SK-N-SH (cell line): ENCODE measurements at regions not wholly inside any gene's neighbourhood (a gene's known extent, or its start where the extent isn't known, plus 50 kb on each side); places are given as distances from the start of the nearest gene placed in this dataset.
"Not testable (repeated sequence)": the region's sequence is repeated elsewhere in the genome, so short reads cannot be mapped to it uniquely, and the experiment has no call there.

Experiments used
- CTCF ChIA-PET: fragments of 300-600, 350-600 bp; formaldehyde crosslinking; extraction: SDS; loops from one replicate; lab custom pipeline; 2021; lab: Yijun Ruan, JAX
- POLR2A ChIA-PET: fragments of 350-600 bp; sonication (Branson Sonifier 250); formaldehyde crosslinking; extraction: SDS; loops from one replicate; lab custom pipeline; 2020; ENCODE audit warnings: antibody characterized with exemption, inconsistent platforms; lab: Yijun Ruan, JAX
- DNase-seq: peaks from one replicate; pipeline ENCODE4 v3.0.0; 2012
- H2AFZ ChIP-seq: fragments of 200-600 bp; sonication (generic); 2 replicates; pipeline ENCODE4 v1.8.1; 2016; ENCODE audit warnings: antibody characterized with exemption, mild to moderate bottlenecking, low read depth
- H3F3A ChIP-seq: fragments of 200-600 bp; sonication (generic); replicated peaks from 2 replicates; pipeline ENCODE3; 2016; ENCODE audit warnings: antibody characterized with exemption, mild to moderate bottlenecking; ENCODE audit not compliant: insufficient read depth
- H3K27ac ChIP-seq, 2 experiments: fragments of 200-500 bp in 1 of 2; fragments of 200-600 bp in 1 of 2; sonication (Bioruptor generic) in 1 of 2; sonication (generic), shearing (Covaris generic) in 1 of 2; 2 replicates each; pipeline versions ENCODE4 v1.5.1 to v1.6.1; 2014 to 2016; ENCODE audit warnings: low read depth in 2 of 2, inconsistent platforms in 1 of 2, low read length in 1 of 2, mild to moderate bottlenecking in 1 of 2, mixed read lengths in 1 of 2
- H3K27me3 ChIP-seq: fragments of 200-600 bp; sonication (generic), shearing (Covaris generic); 2 replicates; pipeline ENCODE4 v1.6.1; 2016; ENCODE audit warnings: mixed run types; ENCODE audit not compliant: insufficient read depth
- H3K36me3 ChIP-seq, 2 experiments: fragments of 200-500 bp in 1 of 2; fragments of 200-600 bp in 1 of 2; sonication (Bioruptor generic) in 1 of 2; sonication (generic) in 1 of 2; replicated peaks in 1 of 2; 2 replicates each; pipeline versions ENCODE3 to v1.5.1; 2014 to 2016; ENCODE audit warnings: low read length in 1 of 2, mild to moderate bottlenecking in 1 of 2; ENCODE audit not compliant: insufficient read depth in 2 of 2, control insufficient read depth in 1 of 2
- H3K4me1 ChIP-seq, 2 experiments: fragments of 200-500 bp in 1 of 2; fragments of 200-600 bp in 1 of 2; sonication (Bioruptor generic) in 1 of 2; sonication (generic), shearing (Covaris generic) in 1 of 2; 2 replicates each; pipeline versions ENCODE4 v1.5.1 to v1.6.1; 2014 to 2016; ENCODE audit warnings: low read depth in 1 of 2, low read length in 1 of 2, mixed run types in 1 of 2; ENCODE audit not compliant: insufficient read depth in 2 of 2, control insufficient read depth in 1 of 2
- H3K4me2 ChIP-seq: fragments of 200-600 bp; sonication (generic), shearing (Covaris generic); 2 replicates; pipeline ENCODE4 v1.6.1; 2017; ENCODE audit warnings: mixed run types
- H3K4me3 ChIP-seq, 2 experiments: fragments of 200-500 bp in 1 of 2; fragments of 200-600 bp in 1 of 2; sonication (Bioruptor generic) in 1 of 2; sonication (generic), shearing (Covaris generic) in 1 of 2; 2 replicates each; pipeline versions ENCODE4 v1.5.1 to v1.8.1; 2014 to 2016; ENCODE audit warnings: low read depth in 2 of 2, inconsistent platforms in 1 of 2, low read length in 1 of 2, mild to moderate bottlenecking in 1 of 2, mixed read lengths in 1 of 2, moderate library complexity in 1 of 2
- H3K79me2 ChIP-seq: fragments of 200-600 bp; sonication (generic); 2 replicates; pipeline ENCODE4 v1.8.1; 2017; ENCODE audit warnings: mild to moderate bottlenecking; ENCODE audit not compliant: insufficient read depth
- H3K9ac ChIP-seq: fragments of 200-600 bp; sonication (generic); 2 replicates; pipeline ENCODE4 v1.6.1; 2017; ENCODE audit warnings: mixed run types
- H3K9me2 ChIP-seq: fragments of 200-600 bp; sonication (generic); 2 replicates; pipeline ENCODE4 v1.6.1; 2017; ENCODE audit warnings: mixed run types
- H3K9me3 ChIP-seq: fragments of 200-600 bp; sonication (generic); 2 replicates; pipeline ENCODE4 v1.6.1; 2017; ENCODE audit warnings: mixed run types, mild to moderate bottlenecking, moderate library complexity
- H4K20me1 ChIP-seq: fragments of 200-600 bp; sonication (generic); 2 replicates; pipeline ENCODE4 v1.6.1; 2017; ENCODE audit warnings: mild to moderate bottlenecking, mixed run types; ENCODE audit not compliant: insufficient read depth
- CTCF ChIP-seq: fragments of 200-600 bp; sonication (generic); IDR thresholded peaks from 2 replicates; pipeline ENCODE4 v1.6.1; 2017; ENCODE audit warnings: antibody characterized with exemption, mild to moderate bottlenecking, moderate library complexity
- ELF1 ChIP-seq: IDR thresholded peaks from 2 replicates; pipeline ENCODE4 v1.4.0; 2012
- FOXJ3 ChIP-seq: sonication (generic); formaldehyde crosslinking; IDR thresholded peaks from 2 replicates; pipeline ENCODE4 v1.5.1; 2020; ENCODE audit warnings: mild to moderate bottlenecking, missing genetic modification reagents
- GABPA ChIP-seq: IDR thresholded peaks from 2 replicates; pipeline ENCODE4 v1.4.0; 2012; ENCODE audit warnings: low read depth, mild to moderate bottlenecking
- JUND ChIP-seq: IDR thresholded peaks from 2 replicates; pipeline ENCODE4 v1.4.0; 2012
- MEF2A ChIP-seq: IDR thresholded peaks from 2 replicates; pipeline ENCODE4 v1.4.0; 2012; ENCODE audit warnings: low read depth, borderline replicate concordance
- NFIC ChIP-seq: IDR thresholded peaks from 2 replicates; pipeline ENCODE4 v1.4.0; 2012; ENCODE audit warnings: borderline replicate concordance
- POLR2AphosphoS5 ChIP-seq: IDR thresholded peaks from 2 replicates; pipeline ENCODE4 v1.6.1; 2012; ENCODE audit warnings: low read depth, low read length
- RAD21 ChIP-seq: IDR thresholded peaks from 2 replicates; pipeline ENCODE4 v1.6.1; 2012; ENCODE audit warnings: mild to moderate bottlenecking, low read length
- SIN3A ChIP-seq: IDR thresholded peaks from 2 replicates; pipeline ENCODE4 v1.6.1; 2012; ENCODE audit warnings: low read depth, mild to moderate bottlenecking, low read length, moderate library complexity, borderline replicate concordance
- SMC3 ChIP-seq: IDR thresholded peaks from 2 replicates; pipeline ENCODE4 v1.6.1; 2012; ENCODE audit warnings: low read depth, low read length, improper control_type of control experiment
- TEAD4 ChIP-seq: IDR thresholded peaks from 2 replicates; pipeline ENCODE4 v1.4.0; 2012; ENCODE audit warnings: mild to moderate bottlenecking, borderline replicate concordance; ENCODE audit not compliant: insufficient read depth
- ZBTB33 ChIP-seq: IDR thresholded peaks from 2 replicates; pipeline ENCODE4 v1.4.0; 2012; ENCODE audit warnings: low read depth, borderline replicate concordance
- WGBS: methylation state at CpG from one replicate; pipeline ENCODE4 v1.1.6; 2017; ENCODE audit warnings: low lambda C conversion rate; 5-methylcytosine and 5-hydroxymethylcytosine counted together

- 14% methylated on average over 1 of the region's 1 CpG for WGBS
These were observed 126.7 kb downstream of the PJA2 start for GRCh38 chr5:109283086-109283485.

GRCh38 chr5:109281136-109281690 lies 128.6 kb downstream of the PJA2 start:
- 53% methylated on average over 3 of the region's 3 CpGs for WGBS

More at GRCh38 chr5:109283086-109283485, 126.7 kb downstream of the PJA2 start:
- H3K36me3 ChIP-seq, H3K27me3 ChIP-seq, H3K9me2 ChIP-seq, H4K20me1 ChIP-seq, H3F3A ChIP-seq, H3K9ac ChIP-seq, DNase-seq, H3K79me2 ChIP-seq, H3K4me3 ChIP-seq, CTCF ChIA-PET, H3K4me1 ChIP-seq, H3K27ac ChIP-seq, H3K9me3 ChIP-seq, H2AFZ ChIP-seq, POLR2A ChIA-PET, H3K4me2 ChIP-seq: not testable (repeated sequence)

GRCh38 chr5:109278141-109278540 lies 131.6 kb downstream of the PJA2 start:
- no peak overlapping the region for H3K4me3 ChIP-seq
- no peak overlapping the region for H2AFZ ChIP-seq
- no peaks in the 10 kb centered on the region for H3K4me1 ChIP-seq
- no peak overlapping the region for H3K9ac ChIP-seq
- H3K9me2 ChIP-seq, result no peaks in the 10 kb centered on the region
- 50% methylated on average over 2 of the region's 2 CpGs for WGBS
- TF ChIP-seq FOXJ3 (CRISPR knock-in tag) (no peak), TEAD4 (no peak), CTCF (no peak), JUND (no peak), RAD21 (no peak), ELF1 (no peak), POLR2AphosphoS5 (no peak)
- H3K9me3 ChIP-seq, result no peaks in the 10 kb centered on the region
- no peaks in the 10 kb centered on the region for H4K20me1 ChIP-seq
- no peaks in the 10 kb centered on the region for H3F3A ChIP-seq
- DNase-seq, result no peak
- no peaks in the 10 kb centered on the region for H3K36me3 ChIP-seq
- H3K27ac ChIP-seq, result no peak overlapping the region
- no peak overlapping the region for H3K4me2 ChIP-seq
- no peaks in the 10 kb centered on the region for H3K27me3 ChIP-seq
- H3K79me2 ChIP-seq, result no peaks in the 10 kb centered on the region
- CTCF ChIA-PET, result no interaction called here
- POLR2A ChIA-PET, result no interaction called here

More at GRCh38 chr5:109281136-109281690, 128.6 kb downstream of the PJA2 start:
- Histone ChIP-seq H3K4me2 (no peak overlapping the region), H3F3A (no peaks in the 10 kb centered on the region), H4K20me1 (no peaks in the 10 kb centered on the region), H3K27me3 (no peaks in the 10 kb centered on the region), H3K4me1 (no peaks in the 10 kb centered on the region), H3K79me2 (no peaks in the 10 kb centered on the region), H3K9me3 (no peaks in the 10 kb centered on the region), H2AFZ (no peak overlapping the region), H3K4me3 (no peak overlapping the region), H3K9me2 (no peaks in the 10 kb centered on the region), H3K36me3 (no peaks in the 10 kb centered on the region), H3K9ac (no peak overlapping the region), H3K27ac (no peak overlapping the region)
- DNase-seq, result no peak
- TF ChIP-seq TEAD4 (no peak), MEF2A (no peak), ZBTB33 (no peak), GABPA (no peak), SIN3A (no peak), SMC3 (no peak), NFIC (no peak)
- ChIA-PET CTCF (no interaction called here), POLR2A (no interaction called here)
